ENCODE measurements at regions not wholly inside any gene's neighbourhood (a gene's known extent, or its start where the extent isn't known, plus 50 kb on each side); places are given as distances from the start of the nearest gene placed in this dataset.

- DNase-seq (ENCODE audit: low read depth) = no peak
- no peak overlapping the region for H3K4me3 ChIP-seq (ENCODE audit: low read depth, low read length)
- TF ChIP-seq, protein P1, sequence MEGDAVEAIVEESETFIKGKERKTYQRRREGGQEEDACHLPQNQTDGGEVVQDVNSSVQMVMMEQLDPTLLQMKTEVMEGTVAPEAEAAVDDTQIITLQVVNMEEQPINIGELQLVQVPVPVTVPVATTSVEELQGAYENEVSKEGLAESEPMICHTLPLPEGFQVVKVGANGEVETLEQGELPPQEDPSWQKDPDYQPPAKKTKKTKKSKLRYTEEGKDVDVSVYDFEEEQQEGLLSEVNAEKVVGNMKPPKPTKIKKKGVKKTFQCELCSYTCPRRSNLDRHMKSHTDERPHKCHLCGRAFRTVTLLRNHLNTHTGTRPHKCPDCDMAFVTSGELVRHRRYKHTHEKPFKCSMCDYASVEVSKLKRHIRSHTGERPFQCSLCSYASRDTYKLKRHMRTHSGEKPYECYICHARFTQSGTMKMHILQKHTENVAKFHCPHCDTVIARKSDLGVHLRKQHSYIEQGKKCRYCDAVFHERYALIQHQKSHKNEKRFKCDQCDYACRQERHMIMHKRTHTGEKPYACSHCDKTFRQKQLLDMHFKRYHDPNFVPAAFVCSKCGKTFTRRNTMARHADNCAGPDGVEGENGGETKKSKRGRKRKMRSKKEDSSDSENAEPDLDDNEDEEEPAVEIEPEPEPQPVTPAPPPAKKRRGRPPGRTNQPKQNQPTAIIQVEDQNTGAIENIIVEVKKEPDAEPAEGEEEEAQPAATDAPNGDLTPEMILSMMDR (IDR thresholded peaks at IDR 0.05; ENCODE audit: insufficient read depth, low read depth, low read length, missing control alignments) = no peak
Measured at GRCh38 chr2:118562144-118562543, 285.3 kb downstream of the EN1 start.

DNA sequence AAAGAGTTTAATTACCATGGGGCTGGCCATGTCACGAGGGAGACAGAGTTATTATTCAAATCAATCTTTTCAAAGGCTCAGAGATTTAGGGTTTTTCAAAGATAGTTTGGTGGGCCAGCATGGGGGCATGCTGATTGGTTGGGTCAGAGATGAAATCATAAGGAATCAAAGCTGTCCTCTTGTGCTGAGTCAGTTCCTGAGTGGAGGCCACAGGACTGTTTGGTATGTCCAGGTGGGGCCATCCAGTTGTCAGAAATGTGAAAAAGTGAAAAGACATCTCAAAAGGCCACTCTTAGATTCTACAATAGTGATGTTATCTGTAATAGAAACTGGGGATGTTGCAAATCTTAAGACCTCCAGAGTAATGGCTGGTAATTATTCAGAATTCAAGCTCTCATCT is 288.6 kb downstream of the EN1 start:
- TF ChIP-seq, protein P1 (IDR thresholded peaks at IDR 0.05; ENCODE audit: insufficient read depth, low read depth, low read length, missing control alignments) = no peak
- DNase-seq (ENCODE audit: low read depth) = no peak
- no peak overlapping the region for H3K4me3 ChIP-seq (ENCODE audit: low read depth, low read length)

- TF ChIP-seq, protein P1 (IDR thresholded peaks at IDR 0.05; ENCODE audit: insufficient read depth, low read depth, low read length, missing control alignments) = no peak
- no peak overlapping the region for H3K4me3 ChIP-seq (ENCODE audit: low read depth, low read length)
- DNase-seq (ENCODE audit: low read depth) = no peak
Measured at GRCh38 chr2:118557791-118558190, 289.7 kb downstream of the EN1 start.

- TF ChIP-seq, protein P1 (IDR thresholded peaks at IDR 0.05; ENCODE audit: insufficient read depth, low read depth, low read length, missing control alignments) = no peak
Measured at GRCh38 chr2:118557016-118557415, 290.4 kb downstream of the EN1 start.

DNA sequence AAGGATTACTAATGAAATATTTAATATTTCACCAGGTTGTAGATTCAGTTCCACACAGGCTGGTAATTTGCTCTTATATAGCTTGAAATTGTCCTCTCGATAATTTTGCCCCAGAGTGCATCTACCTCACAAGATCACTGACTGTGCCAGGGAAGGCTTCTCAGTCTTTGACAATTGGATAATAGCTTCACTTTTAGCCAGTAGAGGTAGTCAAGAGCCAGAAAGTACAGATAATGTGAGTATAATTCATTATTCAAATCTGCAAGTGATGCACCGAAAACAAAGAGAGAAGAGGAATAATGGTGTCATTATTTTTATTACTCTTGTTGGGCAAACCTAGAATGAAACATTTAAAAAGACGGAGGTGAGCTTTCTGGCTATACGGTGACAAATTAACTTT is 292.8 kb downstream of the EN1 start:
- TF ChIP-seq, protein P1 (IDR thresholded peaks at IDR 0.05; ENCODE audit: insufficient read depth, low read depth, low read length, missing control alignments) = no peak

More at GRCh38 chr2:118557016-118557415, 290.4 kb downstream of the EN1 start:
- H3K4me3 ChIP-seq (ENCODE audit: low read depth, low read length) = no peak overlapping the region
- DNase-seq (ENCODE audit: low read depth) = no peak

DNA sequence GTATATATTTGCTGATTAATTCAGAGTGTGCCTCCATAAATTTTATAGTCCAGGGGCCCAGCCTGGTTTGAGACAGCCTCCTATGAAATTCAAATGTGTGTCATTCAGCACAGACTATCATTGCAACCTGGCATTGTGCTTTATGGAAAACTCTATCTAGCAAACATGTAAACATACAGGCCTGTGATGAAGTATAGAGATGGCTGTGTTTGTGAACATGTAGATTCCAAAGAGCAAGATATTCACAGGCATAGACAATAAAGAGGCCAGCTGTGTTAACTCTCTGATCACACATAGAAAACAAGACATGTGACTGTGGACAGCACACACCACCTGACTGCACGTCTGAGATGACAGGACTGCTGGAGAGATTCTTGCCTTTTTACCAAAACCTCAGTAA is 297.9 kb downstream of the EN1 start:
- H3K4me3 ChIP-seq (ENCODE audit: low read depth, low read length) = no peak overlapping the region
- DNase-seq (ENCODE audit: low read depth) = no peak
- TF ChIP-seq, protein P1 (IDR thresholded peaks at IDR 0.05; ENCODE audit: insufficient read depth, low read depth, low read length, missing control alignments) = no peak

More for the DNA sequence above, 292.8 kb downstream of the EN1 start:
- no peak overlapping the region for H3K4me3 ChIP-seq (ENCODE audit: low read depth, low read length)
- DNase-seq (ENCODE audit: low read depth) = no peak

GRCh38 chr2:118548880-118549488 is 298.5 kb downstream of the EN1 start:
- TF ChIP-seq, protein P1 (IDR thresholded peaks at IDR 0.05; ENCODE audit: insufficient read depth, low read depth, low read length, missing control alignments) = no peak
- H3K4me3 ChIP-seq (ENCODE audit: low read depth, low read length) = no peak overlapping the region
- DNase-seq (ENCODE audit: low read depth) = no peak
